UCSD-AML1 (cell line): ENCODE measurements at regions not wholly inside any gene's neighbourhood (a gene's known extent, or its start where the extent isn't known, plus 50 kb on each side); places are given as distances from the start of the nearest gene placed in this dataset.
"Not testable (repeated sequence)": the region's sequence is repeated elsewhere in the genome, so short reads cannot be mapped to it uniquely, and the experiment has no call there.

Experiments
- DNase-seq: peaks from one replicate; lab custom pipeline; 2025; ENCODE audit not compliant: unreplicated experiment; lab: John Stamatoyannopoulos, UW

DNA sequence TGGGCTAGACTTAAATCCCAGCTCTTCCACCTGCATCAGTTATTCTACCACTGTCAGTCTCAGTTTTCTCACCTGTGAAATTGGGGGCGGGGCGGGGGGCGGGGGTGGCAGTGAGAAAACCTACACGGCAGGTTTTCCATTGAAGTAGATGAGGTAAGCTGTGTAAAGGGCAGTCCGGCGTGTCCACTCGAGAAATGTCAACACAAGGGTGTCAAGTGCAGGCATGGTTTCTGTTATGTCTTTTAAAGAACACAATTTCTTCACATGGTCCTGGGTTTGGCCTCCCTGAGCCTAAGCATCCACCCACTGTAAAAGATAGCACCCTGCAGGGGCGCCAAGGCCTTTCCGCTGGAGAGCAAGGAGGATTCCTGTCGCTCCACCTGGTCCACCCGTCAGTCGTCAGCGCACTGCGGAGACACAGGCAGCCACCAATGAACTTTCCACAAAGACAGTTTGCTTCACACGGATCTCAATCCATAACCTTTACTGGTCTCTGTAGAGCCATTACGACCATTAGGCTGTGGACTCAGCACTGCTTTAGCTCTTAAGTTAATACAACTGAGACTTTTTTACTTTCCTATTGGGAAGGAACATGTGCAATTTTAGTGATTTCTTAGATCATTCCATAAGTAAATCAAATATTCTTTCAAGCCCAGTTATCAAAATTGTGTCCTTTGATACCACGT lies 99.5 kb upstream of the FOXB1 start:
- DNase-seq: no peak

GRCh38 chr15:59896663-59897074 lies 107.4 kb upstream of the FOXB1 start:
- DNase-seq: no peak

DNA sequence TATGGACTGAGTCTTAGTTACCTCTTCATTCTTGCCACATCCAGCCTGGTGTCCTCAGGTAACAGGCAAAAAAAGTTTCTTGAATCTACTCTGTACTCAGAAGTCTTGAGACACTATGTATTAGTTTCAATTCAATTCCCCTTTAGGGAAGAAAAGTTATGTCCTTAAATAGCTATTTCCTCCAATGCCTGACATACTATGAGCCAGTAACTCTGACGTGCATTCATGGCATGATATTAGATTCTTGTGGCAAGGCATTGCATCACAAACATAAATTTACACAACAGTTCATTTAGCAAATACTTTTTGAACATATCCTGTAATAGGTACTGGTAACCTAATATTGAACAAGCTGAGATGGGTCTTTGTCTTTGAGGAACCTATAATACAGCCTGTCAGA lies 109.3 kb upstream of the FOXB1 start:
- DNase-seq: no peak

- DNase-seq: no peak
Measured at GRCh38 chr15:59892985-59893384, 111.1 kb upstream of the FOXB1 start.

DNA sequence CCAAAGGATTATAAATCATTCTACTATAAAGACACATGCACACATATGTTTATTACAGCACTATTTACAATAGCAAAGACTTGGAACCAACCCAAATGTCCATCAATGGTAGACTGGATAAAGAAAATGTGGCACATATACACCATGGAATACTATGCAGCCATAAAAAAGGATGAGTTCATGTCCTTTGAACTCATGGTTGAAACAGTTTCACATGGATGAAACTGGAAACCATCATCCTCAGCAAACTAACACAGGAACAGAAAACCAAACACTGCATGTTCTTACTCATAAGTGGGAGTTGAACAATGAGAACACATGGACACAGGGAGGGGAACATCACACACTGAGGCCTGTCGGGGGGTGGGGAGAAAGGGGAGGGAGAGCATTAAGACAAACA lies 116.2 kb upstream of the FOXB1 start:
- not testable (repeated sequence) for DNase-seq

GRCh38 chr15:59887211-59887610 lies 116.9 kb upstream of the FOXB1 start:
- no peak for DNase-seq

DNA sequence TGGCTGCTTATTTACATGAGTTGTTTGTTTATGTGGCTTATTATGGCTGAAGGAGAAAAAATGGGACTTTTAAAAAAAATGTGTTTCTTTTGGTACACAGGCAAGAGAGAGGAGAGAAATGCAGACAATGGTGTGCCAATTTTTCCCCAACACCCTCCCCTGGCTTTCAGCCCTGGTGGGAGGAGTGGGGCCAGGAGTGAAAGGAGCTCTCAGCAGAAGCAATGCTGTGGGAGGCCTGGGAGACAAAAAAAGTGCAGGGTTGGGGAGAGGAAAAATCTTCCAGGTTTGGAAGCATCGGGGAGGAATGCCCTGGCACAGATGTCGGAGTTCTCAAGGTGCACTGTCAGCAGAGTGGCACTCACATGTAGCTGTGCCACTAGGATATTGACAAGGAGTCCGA lies 117.7 kb upstream of the FOXB1 start:
- no peak for DNase-seq

DNA sequence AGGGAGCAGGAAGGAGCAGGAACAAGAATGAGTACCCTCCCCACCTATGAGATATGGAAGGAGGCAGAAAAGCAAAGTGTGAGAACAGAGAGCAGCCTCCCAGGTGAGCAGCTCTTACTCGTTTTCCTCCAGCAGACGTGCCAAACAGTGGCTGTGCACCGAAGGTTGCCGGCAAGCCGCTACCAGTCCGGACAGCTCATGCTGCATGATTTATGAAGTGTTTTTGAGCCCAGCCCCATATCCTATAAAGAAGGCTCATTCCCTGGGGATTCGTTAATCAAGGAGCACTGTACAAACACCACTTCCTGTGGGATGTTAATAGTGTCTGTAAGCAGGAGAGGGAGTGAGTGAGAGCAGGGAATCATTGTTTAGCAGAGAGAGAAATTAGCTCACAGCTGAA lies 118.3 kb upstream of the FOXB1 start:
- no peak for DNase-seq

- no peak for DNase-seq
Measured at GRCh38 chr15:59879506-59880265, 124.4 kb upstream of the FOXB1 start.

DNA sequence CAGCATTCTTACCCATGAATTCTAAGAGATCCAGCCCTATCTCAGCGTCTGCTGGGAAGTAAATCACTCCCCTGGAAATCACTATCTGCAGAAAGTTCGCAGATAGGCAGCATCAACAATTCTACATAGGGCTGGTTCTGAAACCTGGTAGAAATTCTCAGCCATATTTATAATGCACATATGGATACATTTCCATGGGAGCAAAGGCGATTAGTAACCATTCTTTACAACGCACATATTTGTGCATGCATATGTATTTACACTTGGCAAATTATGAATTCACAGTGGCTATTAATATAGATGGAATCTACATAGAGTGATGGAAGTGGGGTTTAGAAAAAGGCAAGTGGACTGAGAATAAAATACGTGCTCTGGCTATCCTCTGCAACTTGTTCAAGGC lies 128.0 kb upstream of the FOXB1 start:
- DNase-seq: no peak

- DNase-seq: no peak
Measured at GRCh38 chr15:59873644-59874272, 130.4 kb upstream of the FOXB1 start.

DNA sequence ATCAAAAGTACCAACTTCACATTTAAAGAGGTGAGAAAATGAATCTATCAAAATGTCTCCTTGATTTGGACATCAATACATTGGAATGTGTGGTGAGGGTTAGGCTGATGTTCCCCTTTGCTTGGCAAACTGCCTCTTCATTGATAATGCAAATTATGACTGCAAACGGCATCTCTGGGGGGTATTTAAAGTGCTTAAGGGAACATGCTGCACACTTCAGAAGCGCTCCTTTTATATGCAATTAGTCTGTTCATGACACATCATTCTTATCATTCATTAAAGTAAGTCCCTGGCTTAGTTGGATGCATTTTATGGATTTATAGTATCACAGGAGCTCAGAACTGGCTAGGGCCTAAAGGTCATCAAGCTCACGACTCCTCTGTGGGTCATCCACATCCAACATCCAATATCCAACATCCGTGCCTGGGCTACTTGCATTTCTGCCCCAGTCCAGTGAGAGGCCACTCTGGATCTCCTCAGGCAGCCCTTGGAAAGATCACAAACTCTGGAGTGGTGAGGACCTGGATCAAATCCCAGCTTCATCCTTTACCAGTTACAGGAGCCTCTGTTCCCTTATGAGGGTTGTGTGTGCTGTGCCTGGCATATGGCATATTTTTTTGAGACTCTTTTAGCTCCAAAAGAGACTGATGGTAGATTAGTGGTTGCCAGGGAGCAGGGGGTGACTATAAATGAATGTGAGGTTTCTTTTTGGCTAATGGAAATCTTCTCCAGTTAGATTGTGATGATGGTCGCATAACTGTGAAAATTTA lies 136.8 kb upstream of the FOXB1 start:
- DNase-seq: no peak

GRCh38 chr15:59866642-59867041 lies 137.5 kb upstream of the FOXB1 start:
- DNase-seq: no peak

GRCh38 chr15:59862191-59863155 lies 141.6 kb upstream of the FOXB1 start:
- DNase-seq: no peak

DNA sequence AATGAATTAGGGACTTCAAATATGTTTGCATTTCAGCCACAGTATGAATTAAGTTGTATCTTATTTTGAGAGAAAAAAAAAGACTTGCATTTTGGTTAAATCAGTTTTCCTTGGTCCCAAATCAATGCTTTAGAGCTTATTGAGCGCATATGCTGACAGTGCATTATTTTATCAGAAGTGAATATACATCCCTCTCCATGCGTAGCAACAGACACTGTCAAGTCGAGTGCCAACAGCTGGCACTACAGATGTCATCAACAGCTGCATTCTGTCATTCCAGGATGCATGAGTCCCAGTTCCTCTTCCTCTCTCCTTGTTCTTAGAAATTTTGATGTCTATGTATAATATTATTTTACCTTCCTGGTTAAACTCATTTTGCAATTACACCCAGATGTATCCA lies 156.1 kb upstream of the FOXB1 start:
- DNase-seq: no peak

GRCh38 chr15:59845942-59846499 lies 156.9 kb upstream of the BNIP2 start:
- DNase-seq: no peak

GRCh38 chr15:59843609-59844008 lies 154.5 kb upstream of the BNIP2 start:
- no peak for DNase-seq

- no peak for DNase-seq
Measured at GRCh38 chr15:59841036-59841435, 151.9 kb upstream of the BNIP2 start.

DNA sequence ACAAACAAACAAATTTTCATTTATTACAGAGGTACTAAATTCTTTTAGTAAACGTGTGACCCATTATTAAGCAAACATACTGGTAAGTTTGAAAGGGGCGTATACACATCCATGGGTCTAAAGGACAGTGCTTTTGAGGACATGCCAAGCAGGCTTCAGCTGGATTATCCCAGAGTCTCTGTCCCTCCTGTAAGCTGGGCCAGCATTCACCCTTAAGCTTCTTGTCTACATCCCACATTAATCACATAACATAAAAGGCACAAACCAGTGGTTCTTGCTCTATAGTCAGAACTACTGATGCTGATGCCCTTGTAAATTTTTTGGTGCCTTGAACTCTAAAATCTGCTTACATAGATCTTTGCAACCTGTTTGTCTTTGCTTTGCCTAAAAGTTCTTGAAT lies 150.8 kb upstream of the BNIP2 start:
- DNase-seq: no peak

DNA sequence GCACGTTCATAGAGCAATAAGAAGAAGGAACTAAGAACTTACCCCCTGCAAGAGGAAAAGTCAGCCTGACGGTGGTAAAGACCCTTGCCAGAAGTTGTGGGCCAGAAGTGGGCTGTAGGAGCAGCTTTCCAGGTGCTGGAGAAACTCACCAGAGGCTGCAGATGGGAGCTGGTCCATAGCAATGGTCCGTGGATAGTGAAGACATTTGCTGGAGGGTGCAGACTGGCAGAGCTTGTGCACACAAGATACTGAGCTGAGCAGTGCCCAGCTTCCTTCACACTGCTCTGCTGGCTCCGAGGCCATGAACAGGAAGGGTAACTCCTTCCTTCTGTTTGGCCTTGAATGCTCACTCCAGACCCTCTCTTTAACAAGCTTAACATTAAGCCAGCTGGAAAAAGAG lies 149.8 kb upstream of the BNIP2 start:
- no peak for DNase-seq
